ENCODE measurements at regions not wholly inside any gene's neighbourhood (a gene's known extent, or its start where the extent isn't known, plus 50 kb on each side); places are given as distances from the start of the nearest gene placed in this dataset.

- Histone ChIP-seq H3K79me2 (ENCODE audit: low read depth) (no peaks in the 10 kb centered on the region), H3K4me1 (no peaks in the 10 kb centered on the region), H3K36me3 (no peaks in the 10 kb centered on the region), H3K27ac (no peak overlapping the region), H3K9ac (no peak overlapping the region), H3K9me3 (ENCODE audit: low read depth) (no peaks in the 10 kb centered on the region), H3K4me2 (no peak overlapping the region), H3K27me3 (no peaks in the 10 kb centered on the region), H4K20me1 (ENCODE audit: low read depth) (no peaks in the 10 kb centered on the region), H2AFZ (replicated peaks) (no peak overlapping the region), H3F3A (ENCODE audit: low read depth) (no peaks in the 10 kb centered on the region), H3K4me3 (no peak overlapping the region)
- Mint-ChIP-seq H3K36me3 (no peaks in the 10 kb centered on the region), H3K4me3 (no peak overlapping the region), H3K4me1 (no peaks in the 10 kb centered on the region), H3K9me3 (no peaks in the 10 kb centered on the region), H3K27ac (no peak overlapping the region), H3K27me3 (ENCODE audit: insufficient read depth, low read depth) (no peaks in the 10 kb centered on the region)
- no peak for DNase-seq (ENCODE audit: low spot score)
- TF ChIP-seq EZH2 (IDR thresholded peaks at IDR 0.05) (no peak), CTCF (IDR thresholded peaks at IDR 0.05) (no peak), EZH2phosphoT487 (IDR thresholded peaks at IDR 0.05) (no peak)
Observed at GRCh38 chr21:22649246-22649645, 1651.0 kb downstream of the NCAM2 start.

- no peaks in the 10 kb centered on the region for H3K36me3 ChIP-seq
- Mint-ChIP-seq H3K27ac (no peak overlapping the region), H3K9me3 (no peaks in the 10 kb centered on the region), H3K4me1 (no peaks in the 10 kb centered on the region), H3K36me3 (no peaks in the 10 kb centered on the region), H3K27me3 (ENCODE audit: insufficient read depth, low read depth) (no peaks in the 10 kb centered on the region), H3K4me3 (no peak overlapping the region)
- H3K79me2 ChIP-seq (ENCODE audit: low read depth) = no peaks in the 10 kb centered on the region
- H4K20me1 ChIP-seq (ENCODE audit: low read depth) = no peaks in the 10 kb centered on the region
- H3K27ac ChIP-seq = no peak overlapping the region
- H3K4me2 ChIP-seq = no peak overlapping the region
- DNase-seq (ENCODE audit: low spot score) = no peak
- no peaks in the 10 kb centered on the region for H3K27me3 ChIP-seq
- no peak overlapping the region for H3K4me3 ChIP-seq
- H3F3A ChIP-seq (ENCODE audit: low read depth) = no peaks in the 10 kb centered on the region
- H3K9me3 ChIP-seq (ENCODE audit: low read depth) = no peaks in the 10 kb centered on the region
- H3K9ac ChIP-seq = no peak overlapping the region
- H3K4me1 ChIP-seq = no peaks in the 10 kb centered on the region
- H2AFZ ChIP-seq (replicated peaks) = no peak overlapping the region
- no peak for TF ChIP-seq EZH2phosphoT487 (IDR thresholded peaks at IDR 0.05)
- TF ChIP-seq EZH2 (IDR thresholded peaks at IDR 0.05) = no peak
- TF ChIP-seq CTCF (IDR thresholded peaks at IDR 0.05) = no peak
Observed at GRCh38 chr21:22650226-22650625, 1652.0 kb downstream of the NCAM2 start.

GRCh38 chr21:22657781-22658180 is 1659.6 kb downstream of the NCAM2 start:
- Mint-ChIP-seq H3K9me3 (no peaks in the 10 kb centered on the region), H3K4me1 (no peaks in the 10 kb centered on the region), H3K36me3 (no peaks in the 10 kb centered on the region), H3K4me3 (no peak overlapping the region), H3K27ac (no peak overlapping the region), H3K27me3 (ENCODE audit: insufficient read depth, low read depth) (no peaks in the 10 kb centered on the region)
- no peak overlapping the region for H3K4me3 ChIP-seq
- no peak overlapping the region for H3K4me2 ChIP-seq
- no peak overlapping the region for H3K9ac ChIP-seq
- H3K4me1 ChIP-seq = no peaks in the 10 kb centered on the region
- no peaks in the 10 kb centered on the region for H3K79me2 ChIP-seq (ENCODE audit: low read depth)
- no peaks in the 10 kb centered on the region for H3K9me3 ChIP-seq (ENCODE audit: low read depth)
- DNase-seq (ENCODE audit: low spot score) = no peak
- no peaks in the 10 kb centered on the region for H3K36me3 ChIP-seq
- no peak overlapping the region for H2AFZ ChIP-seq (replicated peaks)
- H3K27ac ChIP-seq = no peak overlapping the region
- no peaks in the 10 kb centered on the region for H3K27me3 ChIP-seq
- no peak for TF ChIP-seq CTCF (IDR thresholded peaks at IDR 0.05)
- no peak for TF ChIP-seq EZH2phosphoT487 (IDR thresholded peaks at IDR 0.05)
- TF ChIP-seq EZH2 (IDR thresholded peaks at IDR 0.05) = no peak
- H4K20me1 ChIP-seq (ENCODE audit: low read depth) = no peaks in the 10 kb centered on the region
- H3F3A ChIP-seq (ENCODE audit: low read depth) = no peaks in the 10 kb centered on the region

GRCh38 chr21:22670148-22670547 is 1671.9 kb downstream of the NCAM2 start:
- Histone ChIP-seq H3K4me3 (no peak overlapping the region), H2AFZ (replicated peaks) (no peak overlapping the region), H3F3A (ENCODE audit: low read depth) (no peaks in the 10 kb centered on the region), H3K27me3 (no peaks in the 10 kb centered on the region), H3K4me2 (no peak overlapping the region), H3K79me2 (ENCODE audit: low read depth) (no peaks in the 10 kb centered on the region), H4K20me1 (ENCODE audit: low read depth) (no peaks in the 10 kb centered on the region), H3K27ac (no peak overlapping the region), H3K36me3 (no peaks in the 10 kb centered on the region), H3K4me1 (no peaks in the 10 kb centered on the region), H3K9me3 (ENCODE audit: low read depth) (no peaks in the 10 kb centered on the region), H3K9ac (no peak overlapping the region)
- Mint-ChIP-seq H3K36me3 (no peaks in the 10 kb centered on the region), H3K27me3 (ENCODE audit: insufficient read depth, low read depth) (peaks cover 2% of the 10 kb centered on the region), H3K4me1 (no peaks in the 10 kb centered on the region), H3K27ac (no peak overlapping the region), H3K4me3 (no peak overlapping the region), H3K9me3 (peaks cover 4% of the 10 kb centered on the region)
- no peak for DNase-seq (ENCODE audit: low spot score)
- no peak for TF ChIP-seq EZH2phosphoT487 (IDR thresholded peaks at IDR 0.05)
- no peak for TF ChIP-seq CTCF (IDR thresholded peaks at IDR 0.05)
- TF ChIP-seq EZH2 (IDR thresholded peaks at IDR 0.05) = no peak

Measured in neural progenitor cell (in vitro differentiated cells).